NB4 (cell line): ENCODE measurements at regions not wholly inside any gene's neighbourhood (a gene's known extent, or its start where the extent isn't known, plus 50 kb on each side); places are given as distances from the start of the nearest gene placed in this dataset.

Experiments
- DNase-seq: peaks from one replicate; pipeline ENCODE4 v3.0.0; 2010; ENCODE audit warnings: low read depth
- H3K4me3 ChIP-seq: one replicate; pipeline ENCODE4 v1.5.1; 2011; ENCODE audit warnings: mild to moderate bottlenecking, low read depth, low read length, moderate library complexity
- CTCF ChIP-seq: IDR thresholded peaks from one replicate; pipeline ENCODE4 v1.5.1; 2012; ENCODE audit warnings: low read depth, low read length
- MAX ChIP-seq: IDR thresholded peaks from 2 replicates; pipeline ENCODE4 v1.6.1; 2011; ENCODE audit warnings: low read depth, low read length
- MYC ChIP-seq: IDR thresholded peaks from 2 replicates; pipeline ENCODE4 v1.6.1; 2011; ENCODE audit warnings: low read depth, low read length
- POLR2A ChIP-seq: IDR thresholded peaks from 2 replicates; pipeline ENCODE4 v1.6.1; 2011; ENCODE audit warnings: mild to moderate bottlenecking; ENCODE audit not compliant: insufficient read length; ENCODE audit errors: extremely low read depth

GRCh38 chr6:47360388-47360787 lies 50.7 kb upstream of the TNFRSF21 start:
- TF ChIP-seq MAX (no peak), MYC (no peak), CTCF (no peak), POLR2A (no peak)
- DNase-seq, result no peak

GRCh38 chr6:47362857-47363461 lies 53.3 kb upstream of the TNFRSF21 start:
- no peak for DNase-seq
- H3K4me3 ChIP-seq, result no peak overlapping the region
- TF ChIP-seq MYC (no peak), CTCF (no peak), POLR2A (no peak), MAX (no peak)

More at GRCh38 chr6:47360388-47360787, 50.7 kb upstream of the TNFRSF21 start:
- H3K4me3 ChIP-seq, result no peak overlapping the region

- no peak for TF ChIP-seq CTCF
- TF ChIP-seq MYC, result no peak
- TF ChIP-seq MAX, result no peak
- TF ChIP-seq POLR2A, result no peak
- no peak overlapping the region for H3K4me3 ChIP-seq
- no peak for DNase-seq
Measured at GRCh38 chr6:47363736-47364135, 54.0 kb upstream of the TNFRSF21 start.

- H3K4me3 ChIP-seq, result no peak overlapping the region
- TF ChIP-seq MYC, result no peak
- TF ChIP-seq MAX, result no peak
- no peak for TF ChIP-seq CTCF
- TF ChIP-seq POLR2A, result no peak
- DNase-seq, result no peak
Measured at GRCh38 chr6:47366335-47366890, 56.7 kb upstream of the TNFRSF21 start.

GRCh38 chr6:47371139-47371869 lies 61.6 kb upstream of the TNFRSF21 start:
- DNase-seq, result no peak
- TF ChIP-seq MAX, result no peak
- TF ChIP-seq CTCF, result no peak
- TF ChIP-seq MYC, result no peak
- no peak for TF ChIP-seq POLR2A
- no peak overlapping the region for H3K4me3 ChIP-seq
